Ectodermal cell (in vitro differentiated cells): ENCODE measurements at regions not wholly inside any gene's neighbourhood (a gene's known extent, or its start where the extent isn't known, plus 50 kb on each side); places are given as distances from the start of the nearest gene placed in this dataset.

Source experiments
- H3K27ac ChIP-seq: 2 replicates; pipeline ENCODE4 v1.7.0; 2013; ENCODE audit warnings: mild to moderate bottlenecking, low read depth, low read length; ENCODE audit not compliant: insufficient read depth, poor library complexity, severe bottlenecking
- H3K27me3 ChIP-seq: 2 replicates; pipeline ENCODE4 v1.7.0; 2013; ENCODE audit warnings: mild to moderate bottlenecking, low read length; ENCODE audit not compliant: insufficient read depth, control insufficient read depth, poor library complexity, severe bottlenecking
- H3K36me3 ChIP-seq: one replicate; pipeline ENCODE4 v1.7.0; 2013; ENCODE audit warnings: low read length; ENCODE audit not compliant: control insufficient read depth, insufficient read depth
- H3K4me1 ChIP-seq: one replicate; pipeline ENCODE4 v1.7.0; 2013; ENCODE audit warnings: low read length; ENCODE audit not compliant: control insufficient read depth, insufficient read depth
- H3K4me3 ChIP-seq: 2 replicates; pipeline ENCODE4 v1.7.0; 2013; ENCODE audit warnings: low read depth, low read length, control low read depth; ENCODE audit not compliant: insufficient read depth
- H3K9me3 ChIP-seq: 2 replicates; pipeline ENCODE4 v1.7.0; 2013; ENCODE audit warnings: mild to moderate bottlenecking, low read length, moderate library complexity; ENCODE audit not compliant: control insufficient read depth
- WGBS, 2 experiments: methylation state at CpG; one replicate each; pipeline ENCODE4 v1.1.7; 2013; ENCODE audit warnings: missing lambda C conversion rate in 2 of 2; 5-methylcytosine and 5-hydroxymethylcytosine counted together

DNA sequence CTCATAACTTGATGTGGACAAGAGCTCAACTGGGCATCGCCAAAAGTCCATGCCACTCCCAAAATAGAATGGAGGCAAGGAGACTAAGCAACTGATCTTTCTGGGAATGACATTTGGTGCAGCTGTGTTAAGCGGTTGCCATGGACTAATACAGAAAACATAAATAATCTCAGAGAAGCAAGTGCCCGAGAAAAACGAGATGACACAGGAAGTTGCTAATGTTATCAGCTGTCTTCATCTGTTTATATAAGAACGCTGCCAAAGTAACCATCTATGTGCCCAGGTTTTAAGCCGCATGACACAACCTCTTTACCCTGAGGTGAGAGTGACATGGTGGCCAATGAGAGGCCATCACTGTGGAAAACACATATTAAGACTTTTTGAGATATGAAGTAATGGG is 54.9 kb upstream of the SACS start:
- H3K36me3 ChIP-seq = no peaks in the 10 kb centered on the region
- no peak overlapping the region for H3K4me3 ChIP-seq
- no peaks in the 10 kb centered on the region for H3K4me1 ChIP-seq
- H3K27me3 ChIP-seq = no peaks in the 10 kb centered on the region
- WGBS, 2 experiments = 94 to 97% methylated on average over 6 of the region's 6 CpGs
- no peaks in the 10 kb centered on the region for H3K9me3 ChIP-seq
- no peak overlapping the region for H3K27ac ChIP-seq

DNA sequence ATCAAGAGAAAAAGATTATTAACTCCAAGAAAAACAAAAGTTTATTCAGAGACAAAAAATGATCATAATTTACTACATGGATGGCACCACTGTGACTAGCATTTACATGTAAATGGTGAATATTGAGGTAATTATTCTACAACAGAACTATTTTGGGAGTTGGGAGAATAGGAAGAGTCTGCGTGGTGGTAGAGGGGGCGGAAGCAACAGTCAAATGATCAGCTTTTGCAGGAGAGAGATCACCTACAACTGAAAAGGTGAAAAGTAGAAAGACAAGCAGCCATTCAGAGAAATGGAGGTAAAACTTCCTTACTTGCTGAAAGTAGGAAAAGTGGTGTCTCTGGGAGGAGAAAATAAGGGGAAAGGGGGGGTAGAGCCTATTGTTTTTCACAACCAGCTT is 62.8 kb upstream of the SACS start:
- H3K36me3 ChIP-seq = no peaks in the 10 kb centered on the region
- 88 to 90% methylated on average over 2 of the region's 2 CpGs for WGBS, 2 experiments
- H3K4me1 ChIP-seq = no peaks in the 10 kb centered on the region

DNA sequence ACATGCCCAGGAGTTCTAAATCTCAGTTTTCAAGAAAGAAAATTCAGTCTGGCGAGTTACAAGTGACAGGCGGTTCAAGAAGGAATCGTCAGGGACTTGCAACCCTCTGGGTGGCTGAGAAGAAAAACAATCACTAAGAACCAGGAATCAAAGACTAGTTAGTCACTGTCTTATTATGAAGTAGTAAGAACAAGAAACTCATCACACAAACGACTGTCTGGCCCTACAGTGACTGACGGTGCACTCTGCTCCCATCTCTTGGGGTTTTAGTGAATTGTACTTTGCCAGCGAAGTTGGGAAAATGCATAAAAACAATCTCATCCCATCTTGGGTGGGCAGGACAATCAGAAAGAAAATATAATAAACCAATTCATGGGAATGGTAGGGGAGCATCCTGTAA is 63.7 kb upstream of the SACS start:
- H3K36me3 ChIP-seq = no peaks in the 10 kb centered on the region
- no peak overlapping the region for H3K4me3 ChIP-seq
- H3K4me1 ChIP-seq = no peaks in the 10 kb centered on the region
- WGBS, 2 experiments = 87 to 94% methylated on average over 6 of the region's 6 CpGs
- H3K27me3 ChIP-seq = no peaks in the 10 kb centered on the region
- no peaks in the 10 kb centered on the region for H3K9me3 ChIP-seq
- H3K27ac ChIP-seq = no peak overlapping the region

More for the DNA sequence above, 62.8 kb upstream of the SACS start:
- Histone ChIP-seq H3K27me3 (no peaks in the 10 kb centered on the region), H3K27ac (no peak overlapping the region), H3K9me3 (no peaks in the 10 kb centered on the region), H3K4me3 (no peak overlapping the region)

DNA sequence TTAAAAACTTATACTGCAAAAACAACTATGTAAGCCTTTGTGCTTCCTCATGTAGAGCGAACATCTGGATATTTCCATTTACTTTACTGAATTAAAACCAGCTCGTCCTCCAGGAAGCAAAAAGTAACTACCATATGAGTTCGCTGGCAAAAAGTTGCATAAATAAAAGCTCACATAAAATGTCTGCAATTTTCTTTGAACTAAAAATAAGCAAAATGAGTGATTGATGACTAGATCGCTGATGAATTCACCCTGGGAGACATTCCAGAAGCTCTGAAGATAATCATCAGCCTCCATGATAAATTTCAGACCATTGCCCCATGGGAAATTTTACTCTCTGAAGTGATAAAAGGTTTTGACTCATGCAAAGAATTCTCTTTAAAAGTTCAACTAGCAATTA is 67.3 kb upstream of the SACS start:
- Histone ChIP-seq H3K27me3 (no peaks in the 10 kb centered on the region), H3K36me3 (no peaks in the 10 kb centered on the region), H3K4me3 (no peak overlapping the region), H3K4me1 (no peaks in the 10 kb centered on the region), H3K9me3 (no peaks in the 10 kb centered on the region), H3K27ac (no peak overlapping the region)
- WGBS, 2 experiments = 93% methylated on average over 3 to 4 of the region's 4 CpGs

DNA sequence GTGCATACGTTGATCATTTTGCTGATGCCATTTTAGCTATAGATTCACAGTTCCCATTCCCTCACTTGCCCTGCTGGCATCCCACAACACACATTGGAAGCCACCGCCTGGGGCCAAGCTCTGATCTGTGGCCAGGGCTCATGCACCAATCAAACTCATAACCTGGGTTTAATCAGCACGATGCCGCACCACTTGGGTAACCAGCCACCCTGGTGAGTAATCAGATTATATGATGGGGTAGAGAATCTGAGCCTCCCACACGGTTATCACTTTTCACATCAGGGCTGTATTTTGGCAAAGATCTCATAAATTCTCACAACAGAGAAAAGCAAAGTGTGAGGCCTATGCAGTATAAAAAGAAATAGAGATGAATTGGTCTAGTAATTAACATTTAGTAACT is 66.0 kb upstream of the TNFRSF19 start:
- H3K4me3 ChIP-seq = no peak overlapping the region
- H3K9me3 ChIP-seq = no peaks in the 10 kb centered on the region
- no peak overlapping the region for H3K27ac ChIP-seq
- no peaks in the 10 kb centered on the region for H3K27me3 ChIP-seq
- WGBS, 2 experiments = 94 to 96% methylated on average over 4 to 5 of the region's 5 CpGs
- H3K36me3 ChIP-seq = no peaks in the 10 kb centered on the region
- peaks cover 12% of the 10 kb centered on the region for H3K4me1 ChIP-seq

DNA sequence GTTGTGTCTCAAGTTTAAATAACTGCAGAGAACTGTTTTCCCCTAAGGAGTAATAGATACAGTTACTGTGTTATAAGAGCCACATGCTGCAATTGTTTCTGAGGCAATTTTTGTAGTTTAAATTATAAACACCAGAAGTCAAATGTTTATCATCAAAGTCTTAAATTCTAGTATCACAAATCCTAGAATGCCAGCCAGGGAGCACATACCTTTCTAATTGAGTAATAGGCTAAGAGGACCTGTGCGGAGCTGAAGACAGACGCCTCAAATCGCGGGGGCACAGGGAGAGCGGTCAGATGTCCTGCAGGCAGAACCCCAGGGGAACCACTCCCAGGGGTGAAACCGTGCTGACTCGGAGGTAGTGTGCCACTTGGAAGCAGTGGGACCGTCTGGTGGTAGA is 65.2 kb upstream of the TNFRSF19 start:
- no peaks in the 10 kb centered on the region for H3K27me3 ChIP-seq
- H3K27ac ChIP-seq = no peak overlapping the region
- H3K9me3 ChIP-seq = no peaks in the 10 kb centered on the region
- H3K4me3 ChIP-seq = no peak overlapping the region
- peaks cover 12% of the 10 kb centered on the region for H3K4me1 ChIP-seq
- H3K36me3 ChIP-seq = no peaks in the 10 kb centered on the region
- WGBS, 2 experiments = 75 to 84% methylated on average over 8 of the region's 8 CpGs

DNA sequence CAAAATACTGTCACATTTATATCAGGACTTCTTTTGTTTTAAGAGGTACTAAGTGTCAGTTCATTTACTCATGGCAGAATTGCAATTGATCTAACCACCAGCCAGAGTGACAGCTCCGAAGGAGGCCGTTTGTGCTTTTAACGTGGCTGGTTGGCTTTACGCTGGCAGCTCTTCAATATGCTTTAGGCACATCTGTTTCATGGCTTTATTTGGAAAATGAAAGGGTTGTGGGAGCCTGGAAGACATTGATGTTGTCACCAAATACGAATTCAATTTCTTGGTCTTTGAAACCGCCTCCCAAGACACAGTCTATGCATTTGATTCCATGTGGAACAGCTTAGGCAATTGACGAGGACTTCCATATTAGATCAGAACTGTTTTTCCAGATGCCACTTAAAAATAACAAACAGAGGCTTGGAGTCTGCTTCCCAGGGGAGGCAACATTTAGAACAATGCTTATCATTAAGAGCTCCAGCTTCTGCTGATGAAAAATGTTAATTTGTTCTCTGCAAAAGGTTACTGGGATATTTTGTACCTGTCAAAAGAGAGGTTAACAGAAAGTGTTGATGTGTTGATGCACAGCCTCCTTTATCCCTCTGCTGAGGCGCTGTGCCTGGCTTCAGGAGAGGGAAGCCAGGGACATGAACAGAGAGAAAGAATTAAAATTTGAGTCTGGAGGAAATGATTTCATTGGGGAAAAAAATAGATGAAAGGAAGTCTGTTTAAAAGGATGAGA is 64.0 kb upstream of the TNFRSF19 start:
- WGBS, 2 experiments = 53 to 65% methylated on average over 8 of the region's 8 CpGs
- Histone ChIP-seq H3K9me3 (no peaks in the 10 kb centered on the region), H3K4me3 (no peak overlapping the region), H3K27ac (peak overlapping the region; percentile 62), H3K27me3 (no peaks in the 10 kb centered on the region), H3K36me3 (no peaks in the 10 kb centered on the region), H3K4me1 (peaks cover 15% of the 10 kb centered on the region)

DNA sequence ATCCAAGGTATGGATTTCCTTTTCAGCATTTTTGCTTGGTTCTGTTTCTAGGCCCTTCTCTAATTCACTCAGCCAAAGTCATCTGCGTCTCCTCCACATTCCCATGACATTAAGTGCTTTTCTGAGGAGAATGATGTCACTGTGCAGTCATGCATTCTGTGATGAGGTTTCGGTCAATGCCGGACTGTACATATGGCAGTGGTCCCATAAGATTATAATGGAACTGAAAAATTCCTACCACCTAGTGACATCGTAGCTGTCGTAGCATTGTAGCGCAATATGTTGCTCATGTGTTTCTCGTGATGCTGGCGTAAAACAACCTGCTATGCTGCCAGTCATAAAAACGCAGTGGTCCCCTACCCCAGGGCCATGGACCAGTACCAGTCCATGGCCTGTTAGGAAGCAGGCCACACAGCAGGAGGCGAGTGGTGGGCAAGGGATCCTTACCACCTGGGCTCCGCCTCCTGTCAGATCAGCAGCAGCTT is 63.4 kb upstream of the TNFRSF19 start:
- Histone ChIP-seq H3K4me3 (no peak overlapping the region), H3K27ac (no peak overlapping the region), H3K27me3 (no peaks in the 10 kb centered on the region), H3K4me1 (peaks cover 19% of the 10 kb centered on the region), H3K9me3 (no peaks in the 10 kb centered on the region), H3K36me3 (no peaks in the 10 kb centered on the region)
- WGBS, 2 experiments = 81 to 86% methylated on average over 11 of the region's 11 CpGs

DNA sequence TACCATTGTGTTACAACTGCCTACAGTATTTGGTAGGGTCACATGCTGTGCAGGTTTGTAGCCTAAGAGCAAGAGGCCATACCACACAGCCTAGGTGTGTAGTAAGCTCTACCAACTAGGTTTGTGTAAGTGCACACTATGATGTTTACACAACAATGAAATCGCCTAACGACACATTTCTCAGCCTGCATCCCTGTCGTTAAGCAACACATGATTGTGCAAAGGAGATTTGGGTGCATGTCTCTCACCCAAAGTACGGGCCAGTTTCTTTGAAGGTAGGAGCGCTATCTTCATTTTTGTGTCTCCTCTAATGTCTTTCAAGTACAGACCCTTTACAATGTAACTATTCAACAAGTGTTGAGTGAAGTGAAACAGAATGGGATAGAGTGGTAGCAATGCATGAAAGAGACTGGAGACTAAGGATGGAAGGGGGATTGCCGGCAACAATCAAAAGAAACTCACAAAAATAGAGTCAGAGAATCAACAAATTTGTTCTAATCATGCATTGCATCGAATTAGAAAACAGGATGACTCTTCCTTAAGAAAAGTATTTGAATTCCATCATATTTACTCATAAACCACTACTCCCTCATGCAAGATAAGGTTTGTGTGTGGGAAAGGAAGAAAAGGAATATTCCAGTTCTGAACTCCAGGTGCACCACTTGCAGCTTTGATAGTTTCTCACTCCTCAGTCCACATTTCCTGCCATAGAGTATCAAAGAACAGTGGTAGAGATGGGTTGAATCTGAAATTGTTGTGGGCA is 60.2 kb upstream of the TNFRSF19 start:
- no peak overlapping the region for H3K4me3 ChIP-seq
- no peak overlapping the region for H3K27ac ChIP-seq
- WGBS, 2 experiments = 95 to 96% methylated on average over 7 of the region's 7 CpGs

DNA sequence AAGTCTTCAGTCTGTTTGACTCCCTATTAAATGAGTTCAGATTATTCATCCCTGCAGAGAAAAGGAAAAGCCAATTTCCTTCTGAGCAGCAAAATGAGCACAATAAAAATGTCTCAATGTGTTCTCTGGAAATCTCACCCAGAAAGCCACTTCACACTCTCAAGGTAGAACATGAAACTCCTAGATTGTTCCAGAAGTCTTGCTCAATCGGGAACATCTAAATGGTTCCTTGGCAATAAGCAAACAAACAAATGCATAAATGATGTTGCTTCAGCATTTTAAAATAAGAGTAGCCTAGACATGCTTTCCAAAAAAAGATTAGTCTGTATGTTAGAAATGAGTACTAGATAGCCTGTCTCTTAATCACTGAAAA is 59.7 kb upstream of the TNFRSF19 start:
- H3K27me3 ChIP-seq = no peaks in the 10 kb centered on the region
- no peaks in the 10 kb centered on the region for H3K36me3 ChIP-seq
- H3K9me3 ChIP-seq = no peaks in the 10 kb centered on the region
- no peak overlapping the region for H3K4me3 ChIP-seq
- WGBS, 2 experiments = 86 to 100% methylated on average over 1 of the region's 1 CpG
- no peak overlapping the region for H3K27ac ChIP-seq
- H3K4me1 ChIP-seq = peaks cover 25% of the 10 kb centered on the region

More for the DNA sequence above, 60.2 kb upstream of the TNFRSF19 start:
- Histone ChIP-seq H3K27me3 (no peaks in the 10 kb centered on the region), H3K9me3 (no peaks in the 10 kb centered on the region), H3K36me3 (no peaks in the 10 kb centered on the region), H3K4me1 (peaks cover 25% of the 10 kb centered on the region)
